Parathyroid adenoma (tissue), 2 donors: ENCODE measurements at regions not wholly inside any gene's neighbourhood (a gene's known extent, or its start where the extent isn't known, plus 50 kb on each side); places are given as distances from the start of the nearest gene placed in this dataset.

Experiments used
- H2AFZ ChIP-seq: fragments of 300-600 bp; sonication (generic); one replicate; pipeline ENCODE4 v1.7.0; 2017; ENCODE audit warnings: antibody characterized with exemption, mild to moderate bottlenecking
- H3K27ac ChIP-seq: fragments of 300-600 bp; sonication (generic); one replicate; pipeline ENCODE4 v1.7.0; 2017
- H3K27me3 ChIP-seq: fragments of 300-600 bp; sonication (generic); one replicate; pipeline ENCODE4 v1.7.0; 2017; ENCODE audit warnings: low read length; ENCODE audit not compliant: control insufficient read depth, insufficient read depth
- H3K36me3 ChIP-seq: fragments of 300-600 bp; sonication (generic); one replicate; pipeline ENCODE4 v1.7.0; 2017; ENCODE audit warnings: low read length; ENCODE audit not compliant: control insufficient read depth, insufficient read depth
- H3K4me1 ChIP-seq: fragments of 300-600 bp; sonication (generic); one replicate; pipeline ENCODE4 v1.7.0; 2017; ENCODE audit warnings: control low read depth
- H3K4me2 ChIP-seq: fragments of 300-600 bp; sonication (generic); one replicate; pipeline ENCODE4 v1.7.0; 2017; ENCODE audit warnings: low read length
- H3K4me3 ChIP-seq: fragments of 300-600 bp; sonication (generic); one replicate; pipeline ENCODE4 v1.7.0; 2017; ENCODE audit warnings: low read depth, low read length
- H3K79me2 ChIP-seq: fragments of 300-600 bp; sonication (generic); one replicate; pipeline ENCODE4 v1.7.0; 2017; ENCODE audit warnings: control low read depth
- H3K9ac ChIP-seq: fragments of 300-600 bp; sonication (generic); one replicate; pipeline ENCODE4 v1.7.0; 2017; ENCODE audit warnings: mild to moderate bottlenecking
- H3K9me3 ChIP-seq: fragments of 300-600 bp; sonication (generic); one replicate; pipeline ENCODE4 v1.7.0; 2017; ENCODE audit warnings: low read length; ENCODE audit not compliant: control insufficient read depth
- TF ChIP-seq, protein P1 (sequence below): fragments of 300-600 bp; sonication (generic); IDR thresholded peaks from one replicate; pipeline ENCODE4 v1.7.0; 2017; ENCODE audit warnings: antibody characterized with exemption, mild to moderate bottlenecking
- donor health status: primary hyperparathyroidism.

DNA sequence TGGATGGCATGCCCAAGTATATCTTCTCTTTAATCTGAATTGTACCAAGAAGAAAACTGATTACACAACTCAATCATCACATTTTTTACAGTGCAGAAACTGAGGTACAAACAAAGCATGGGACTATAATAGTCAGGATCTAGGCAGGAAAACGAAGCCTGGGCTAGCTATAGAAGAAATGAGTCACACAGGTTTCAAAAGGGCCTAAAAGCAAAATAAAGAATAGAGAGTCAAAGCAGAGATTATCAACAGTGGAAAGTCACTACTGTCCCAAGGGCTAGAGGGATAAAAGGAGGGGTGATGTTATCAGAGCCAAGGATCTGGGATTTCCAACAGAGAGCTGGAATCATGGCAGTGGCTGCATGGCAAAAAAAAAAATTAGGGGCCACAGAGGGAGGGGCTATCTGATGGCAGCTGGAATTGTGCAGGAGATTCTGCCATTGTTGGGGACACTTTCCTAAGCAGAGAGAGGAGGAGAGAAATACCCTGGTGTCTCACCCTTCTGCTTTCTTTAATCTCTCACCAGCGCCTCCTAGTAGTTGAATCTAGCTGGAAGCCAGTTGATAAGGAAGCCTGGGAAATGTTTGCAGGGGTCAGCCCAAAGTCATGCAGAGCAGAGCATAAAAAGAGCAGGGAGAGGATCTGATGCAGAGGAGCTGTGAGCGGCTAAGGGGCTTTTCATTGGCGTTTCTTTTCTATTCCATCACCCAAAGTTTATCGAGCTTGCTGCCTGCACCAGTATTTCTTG, 343.2 kb downstream of the ACTL7B start:
- Histone ChIP-seq H3K4me1 (no peaks in the 10 kb centered on the region), H3K4me3 (no peak overlapping the region), H3K36me3 (no peaks in the 10 kb centered on the region), H3K4me2 (no peak overlapping the region), H3K79me2 (no peaks in the 10 kb centered on the region), H3K9ac (no peak overlapping the region), H3K9me3 (no peaks in the 10 kb centered on the region), H3K27ac (no peak overlapping the region), H3K27me3 (no peaks in the 10 kb centered on the region), H2AFZ (no peak overlapping the region)
- TF ChIP-seq, protein P1, sequence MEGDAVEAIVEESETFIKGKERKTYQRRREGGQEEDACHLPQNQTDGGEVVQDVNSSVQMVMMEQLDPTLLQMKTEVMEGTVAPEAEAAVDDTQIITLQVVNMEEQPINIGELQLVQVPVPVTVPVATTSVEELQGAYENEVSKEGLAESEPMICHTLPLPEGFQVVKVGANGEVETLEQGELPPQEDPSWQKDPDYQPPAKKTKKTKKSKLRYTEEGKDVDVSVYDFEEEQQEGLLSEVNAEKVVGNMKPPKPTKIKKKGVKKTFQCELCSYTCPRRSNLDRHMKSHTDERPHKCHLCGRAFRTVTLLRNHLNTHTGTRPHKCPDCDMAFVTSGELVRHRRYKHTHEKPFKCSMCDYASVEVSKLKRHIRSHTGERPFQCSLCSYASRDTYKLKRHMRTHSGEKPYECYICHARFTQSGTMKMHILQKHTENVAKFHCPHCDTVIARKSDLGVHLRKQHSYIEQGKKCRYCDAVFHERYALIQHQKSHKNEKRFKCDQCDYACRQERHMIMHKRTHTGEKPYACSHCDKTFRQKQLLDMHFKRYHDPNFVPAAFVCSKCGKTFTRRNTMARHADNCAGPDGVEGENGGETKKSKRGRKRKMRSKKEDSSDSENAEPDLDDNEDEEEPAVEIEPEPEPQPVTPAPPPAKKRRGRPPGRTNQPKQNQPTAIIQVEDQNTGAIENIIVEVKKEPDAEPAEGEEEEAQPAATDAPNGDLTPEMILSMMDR = no peak

DNA sequence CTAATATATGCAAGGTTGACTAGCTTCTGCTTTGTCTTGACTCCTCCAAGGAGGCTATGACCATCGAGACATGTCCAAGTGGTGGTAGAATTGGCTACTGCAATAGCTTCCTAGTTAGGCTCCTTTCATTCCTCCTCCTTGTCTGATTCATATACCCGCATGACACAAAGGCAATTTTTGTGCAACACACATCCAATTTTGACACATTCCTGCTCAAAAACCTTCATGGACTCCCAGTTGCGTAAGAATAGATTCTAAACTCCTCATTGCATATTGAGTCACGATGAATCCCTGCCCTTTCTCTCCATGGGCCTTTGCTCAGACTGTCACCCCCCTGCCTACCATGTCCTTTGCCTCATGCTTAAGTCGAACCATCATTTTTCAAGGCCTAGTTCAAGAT, 344.5 kb downstream of the ACTL7B start:
- no peaks in the 10 kb centered on the region for H3K36me3 ChIP-seq
- no peak overlapping the region for H3K4me3 ChIP-seq

DNA sequence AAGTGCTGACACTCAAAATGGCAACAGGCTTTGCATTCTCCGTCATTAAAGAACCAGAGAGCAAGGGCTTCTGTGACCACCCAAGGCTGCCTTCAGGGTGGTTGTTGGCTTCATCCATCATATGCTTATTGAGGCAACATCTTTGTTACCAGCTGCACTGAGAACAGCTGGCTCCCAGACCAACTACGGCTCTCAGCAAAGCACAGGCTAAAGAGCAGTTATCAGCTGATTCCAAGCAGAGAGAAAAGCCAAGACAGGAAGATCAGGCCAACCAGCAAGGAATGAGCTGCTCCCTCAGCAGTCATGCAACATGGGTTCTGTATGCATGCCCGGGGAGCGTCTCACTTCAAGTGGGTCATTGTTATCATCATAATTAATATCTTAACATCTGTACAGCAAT, 358.9 kb downstream of the ACTL7B start:
- Histone ChIP-seq H3K4me1 (no peaks in the 10 kb centered on the region), H2AFZ (no peak overlapping the region), H3K9me3 (no peaks in the 10 kb centered on the region), H3K27ac (no peak overlapping the region), H3K79me2 (no peaks in the 10 kb centered on the region), H3K36me3 (no peaks in the 10 kb centered on the region), H3K4me3 (no peak overlapping the region), H3K9ac (no peak overlapping the region), H3K27me3 (no peaks in the 10 kb centered on the region), H3K4me2 (no peak overlapping the region)
- TF ChIP-seq, protein P1 = no peak

More for the DNA sequence above, 344.5 kb downstream of the ACTL7B start:
- no peak overlapping the region for H3K27ac ChIP-seq
- TF ChIP-seq, protein P1 = no peak
- H3K4me1 ChIP-seq = no peaks in the 10 kb centered on the region
- H3K79me2 ChIP-seq = no peaks in the 10 kb centered on the region
- no peak overlapping the region for H2AFZ ChIP-seq
- no peak overlapping the region for H3K4me2 ChIP-seq
- H3K9ac ChIP-seq = no peak overlapping the region
- H3K27me3 ChIP-seq = no peaks in the 10 kb centered on the region
- H3K9me3 ChIP-seq = no peaks in the 10 kb centered on the region

DNA sequence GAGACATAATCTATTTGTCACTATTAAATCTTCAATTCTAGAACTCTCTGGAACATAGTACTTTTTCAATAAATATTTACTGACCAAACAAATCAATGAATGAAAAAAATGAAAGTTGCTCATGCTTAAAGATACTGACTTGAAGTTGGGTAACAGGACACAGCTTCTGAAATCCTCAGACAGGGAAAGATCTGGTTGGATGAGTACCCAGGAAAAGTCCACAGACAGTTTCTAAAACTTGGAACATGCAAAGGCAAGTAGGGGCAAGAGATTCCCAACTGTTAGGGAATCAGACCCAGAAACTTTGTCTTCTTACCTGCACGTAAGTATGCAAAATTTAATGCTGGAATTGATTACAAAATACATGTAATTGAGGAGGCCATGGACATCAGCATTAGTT, 366.2 kb downstream of the ACTL7B start:
- Histone ChIP-seq H3K79me2 (no peaks in the 10 kb centered on the region), H3K27me3 (no peaks in the 10 kb centered on the region), H3K27ac (no peak overlapping the region), H3K9ac (no peak overlapping the region), H3K4me1 (no peaks in the 10 kb centered on the region), H3K9me3 (no peaks in the 10 kb centered on the region), H3K4me3 (no peak overlapping the region), H2AFZ (no peak overlapping the region), H3K4me2 (no peak overlapping the region), H3K36me3 (no peaks in the 10 kb centered on the region)
- TF ChIP-seq, protein P1 = no peak

DNA sequence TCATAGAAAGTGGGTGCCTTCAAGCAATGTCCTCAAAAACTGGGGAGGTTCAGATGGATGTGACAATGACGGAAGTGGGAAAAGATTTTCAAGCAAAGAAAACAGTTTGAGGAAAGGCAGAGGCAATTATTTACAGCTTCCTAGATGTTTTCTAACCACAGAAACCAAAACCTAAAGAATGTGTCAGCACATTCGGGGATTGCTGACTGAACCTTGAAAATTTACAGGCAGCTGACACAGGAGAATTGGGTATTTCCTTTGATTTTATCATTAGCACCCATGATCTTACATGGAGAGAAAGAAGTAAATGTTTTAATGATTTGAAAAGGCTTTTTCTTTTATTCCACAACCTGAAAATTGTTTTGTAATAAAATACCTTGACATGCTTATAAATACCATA, 369.0 kb downstream of the ACTL7B start:
- H3K4me1 ChIP-seq = no peaks in the 10 kb centered on the region
- no peak overlapping the region for H3K27ac ChIP-seq
- TF ChIP-seq, protein P1 = no peak
- no peak overlapping the region for H3K4me3 ChIP-seq
- H3K27me3 ChIP-seq = no peaks in the 10 kb centered on the region
- no peaks in the 10 kb centered on the region for H3K9me3 ChIP-seq
- H3K79me2 ChIP-seq = no peaks in the 10 kb centered on the region
- H3K9ac ChIP-seq = no peak overlapping the region
- H3K36me3 ChIP-seq = no peaks in the 10 kb centered on the region
- H2AFZ ChIP-seq = no peak overlapping the region
- no peak overlapping the region for H3K4me2 ChIP-seq
